Suprapubic skin (tissue), 4 donors: ENCODE measurements at regions not wholly inside any gene's neighbourhood (a gene's known extent, or its start where the extent isn't known, plus 50 kb on each side); places are given as distances from the start of the nearest gene placed in this dataset.
A peak's percentile ranks its signal among the peaks of the same experiment; 100 is the strongest.

ENCODE experiments used
- DNase-seq, 2 donors: peaks; one replicate each; pipeline ENCODE4 v3.0.0-alpha.2; 2019; ENCODE audit warnings: low spot score in 2 of 2
- H3K27ac ChIP-seq: fragments of 200-600 bp; sonication (generic); one replicate; pipeline ENCODE4 v1.5.1; 2019
- H3K27me3 ChIP-seq: fragments of 200-600 bp; sonication (generic); one replicate; pipeline ENCODE4 v1.5.1; 2019
- H3K36me3 ChIP-seq: fragments of 200-600 bp; sonication (generic); one replicate; pipeline ENCODE4 v1.5.1; 2019
- H3K4me1 ChIP-seq: fragments of 200-600 bp; sonication (generic); one replicate; pipeline ENCODE4 v1.5.1; 2019
- H3K4me3 ChIP-seq: fragments of 200-600 bp; sonication (generic); one replicate; pipeline ENCODE4 v1.5.1; 2019; ENCODE audit warnings: mild to moderate bottlenecking
- H3K9me3 ChIP-seq: fragments of 200-600 bp; sonication (generic); one replicate; pipeline ENCODE4 v1.5.1; 2019
- CTCF ChIP-seq, 2 donors: fragments of 200-600 bp in 1 of 2; fragments of 450-650 bp in 1 of 2; sonication (generic) in 1 of 2; IDR thresholded peaks; one replicate each; pipeline ENCODE4 v1.5.1; 2016 to 2019; ENCODE audit warnings: antibody characterized with exemption in 2 of 2, mild to moderate bottlenecking in 1 of 2, moderate library complexity in 1 of 2
- EP300 ChIP-seq: sonication (generic); formaldehyde crosslinking; IDR thresholded peaks from one replicate; pipeline ENCODE4 v1.6.1; 2017; ENCODE audit warnings: antibody characterized with exemption
- POLR2A ChIP-seq, 2 donors: fragments of 450-650 bp; IDR thresholded peaks; one replicate each; pipeline ENCODE4 v1.6.1; 2017; ENCODE audit warnings: antibody characterized with exemption in 2 of 2, mild to moderate bottlenecking in 2 of 2, moderate library complexity in 2 of 2
- POLR2AphosphoS5 ChIP-seq, 3 donors: sonication (generic); formaldehyde crosslinking; IDR thresholded peaks; one replicate each; pipeline ENCODE4 v1.6.1; 2017; ENCODE audit warnings: antibody characterized with exemption in 3 of 3
- WGBS: methylation state at CpG from one replicate; pipeline ENCODE4 v1.1.5; 2018; 5-methylcytosine and 5-hydroxymethylcytosine counted together

DNA sequence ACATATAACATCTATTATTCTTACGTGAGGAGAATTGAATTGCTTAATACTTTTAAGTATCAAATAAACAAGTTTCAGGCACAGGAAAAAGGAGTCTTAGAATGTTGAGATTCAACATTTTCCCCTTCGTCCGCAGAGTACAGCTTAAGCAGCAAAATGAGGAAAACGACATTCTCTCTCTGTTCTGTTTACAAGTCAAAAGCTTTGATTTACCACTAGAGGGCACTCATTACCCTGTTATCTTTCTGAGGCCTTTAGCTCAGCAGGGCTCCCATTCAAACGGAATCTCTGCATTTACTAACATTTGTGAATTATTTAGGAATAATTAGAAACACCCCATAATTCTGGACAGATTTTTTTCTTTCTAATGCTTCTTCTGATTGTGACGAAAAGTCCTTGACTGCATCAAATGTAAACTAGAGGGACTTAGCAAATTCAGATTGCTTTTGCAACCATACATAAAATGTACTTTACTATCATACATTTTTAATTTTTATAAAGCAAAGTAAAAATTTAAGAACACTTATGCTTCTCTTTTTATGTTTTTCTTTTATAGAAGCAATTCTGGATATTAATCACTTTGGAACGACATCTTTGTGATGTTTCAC lies 75.0 kb downstream of the JRKL start:
- no peak for DNase-seq
- Histone ChIP-seq H3K4me1 (peaks cover 10% of the 10 kb centered on the region), H3K27ac (no peak overlapping the region), H3K27me3 (peaks cover 7% of the 10 kb centered on the region), H3K36me3 (no peaks in the 10 kb centered on the region), H3K4me3 (no peak overlapping the region), H3K9me3 (no peaks in the 10 kb centered on the region)
- TF ChIP-seq POLR2AphosphoS5 (IDR thresholded peaks at IDR 0.05) = no peak
- no peak for TF ChIP-seq POLR2A (IDR thresholded peaks at IDR 0.05)
- TF ChIP-seq CTCF (IDR thresholded peaks at IDR 0.05) = peak; percentile 38 to 63
- no peak for TF ChIP-seq EP300
- WGBS = 12% methylated on average over 7 of the region's 7 CpGs

- Histone ChIP-seq H3K9me3 (no peaks in the 10 kb centered on the region), H3K4me3 (no peak overlapping the region), H3K27me3 (peaks cover 2% of the 10 kb centered on the region), H3K27ac (no peak overlapping the region), H3K4me1 (peaks cover 10% of the 10 kb centered on the region), H3K36me3 (no peaks in the 10 kb centered on the region)
- DNase-seq = no peak
- 35% methylated on average over 3 of the region's 3 CpGs for WGBS
- TF ChIP-seq POLR2A (IDR thresholded peaks at IDR 0.05) (no peak), EP300 (no peak)
Observed at GRCh38 chr11:96465512-96465911, 75.7 kb downstream of the JRKL start.

DNA sequence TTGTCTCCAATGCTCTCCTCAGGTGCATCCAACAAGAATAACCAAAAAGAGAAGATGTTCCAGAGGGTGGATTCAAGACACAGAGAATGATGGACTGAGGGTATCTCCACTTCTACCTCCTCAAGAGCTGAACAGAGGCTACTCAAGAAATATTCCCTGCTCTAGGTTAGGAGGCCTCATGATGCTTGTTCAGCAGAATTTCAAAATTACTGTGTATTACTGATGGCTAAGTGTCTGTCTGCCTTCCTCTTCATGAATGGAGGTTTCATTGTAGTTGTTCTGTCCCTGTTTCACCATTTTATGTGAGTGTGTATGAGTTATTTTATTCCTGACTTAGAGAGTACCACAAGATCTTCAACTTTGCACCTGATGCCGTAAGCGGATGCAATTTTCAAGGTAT lies 76.8 kb downstream of the JRKL start:
- no peak for TF ChIP-seq EP300
- TF ChIP-seq POLR2A (IDR thresholded peaks at IDR 0.05) = no peak
- TF ChIP-seq CTCF (IDR thresholded peaks at IDR 0.05) = no peak
- no peak for TF ChIP-seq POLR2AphosphoS5 (IDR thresholded peaks at IDR 0.05)
- Histone ChIP-seq H3K27ac (no peak overlapping the region), H3K4me1 (peaks cover 10% of the 10 kb centered on the region), H3K27me3 (no peaks in the 10 kb centered on the region), H3K9me3 (no peaks in the 10 kb centered on the region), H3K4me3 (no peak overlapping the region), H3K36me3 (no peaks in the 10 kb centered on the region)
- no peak for DNase-seq
- 97% methylated on average over 2 of the region's 2 CpGs for WGBS

DNA sequence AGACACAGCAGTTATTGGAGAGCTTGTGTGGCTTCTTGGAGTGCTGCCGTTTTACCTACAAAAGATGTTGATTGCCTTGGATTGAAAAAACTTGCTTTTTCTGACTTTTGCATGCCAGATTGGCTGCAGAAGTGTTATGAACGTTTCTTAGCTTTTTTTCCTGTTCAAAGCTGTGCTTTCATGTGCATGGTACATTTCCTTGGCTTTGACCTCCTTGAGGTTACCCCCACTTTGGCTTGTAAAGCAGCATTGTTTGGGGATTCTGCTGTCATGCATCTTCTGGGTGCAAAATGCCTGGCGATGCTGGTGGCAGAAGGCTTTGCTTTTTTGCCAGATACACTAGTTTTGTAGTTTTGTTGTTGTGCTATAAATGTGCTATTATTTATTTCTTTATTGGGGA lies 80.0 kb downstream of the JRKL start:
- Histone ChIP-seq H3K27ac (no peak overlapping the region), H3K9me3 (no peaks in the 10 kb centered on the region), H3K27me3 (no peaks in the 10 kb centered on the region), H3K36me3 (no peaks in the 10 kb centered on the region), H3K4me1 (no peaks in the 10 kb centered on the region), H3K4me3 (no peak overlapping the region)
- WGBS = 56% methylated on average over 3 of the region's 3 CpGs
- TF ChIP-seq POLR2A (IDR thresholded peaks at IDR 0.05) = no peak
- TF ChIP-seq EP300 = no peak
- TF ChIP-seq CTCF (IDR thresholded peaks at IDR 0.05) = no peak
- TF ChIP-seq POLR2AphosphoS5 (IDR thresholded peaks at IDR 0.05) = no peak
- DNase-seq = no peak

GRCh38 chr11:96470521-96470920 lies 80.7 kb downstream of the JRKL start:
- no peaks in the 10 kb centered on the region for H3K4me1 ChIP-seq
- no peaks in the 10 kb centered on the region for H3K9me3 ChIP-seq
- H3K4me3 ChIP-seq = no peak overlapping the region
- no peaks in the 10 kb centered on the region for H3K27me3 ChIP-seq
- H3K36me3 ChIP-seq = no peaks in the 10 kb centered on the region
- no peak for TF ChIP-seq CTCF (IDR thresholded peaks at IDR 0.05)
- no peak for TF ChIP-seq POLR2AphosphoS5 (IDR thresholded peaks at IDR 0.05)
- TF ChIP-seq POLR2A (IDR thresholded peaks at IDR 0.05) = no peak
- no peak for TF ChIP-seq EP300
- WGBS = 80% methylated on average over 1 of the region's 1 CpG
- H3K27ac ChIP-seq = no peak overlapping the region
- DNase-seq = no peak

DNA sequence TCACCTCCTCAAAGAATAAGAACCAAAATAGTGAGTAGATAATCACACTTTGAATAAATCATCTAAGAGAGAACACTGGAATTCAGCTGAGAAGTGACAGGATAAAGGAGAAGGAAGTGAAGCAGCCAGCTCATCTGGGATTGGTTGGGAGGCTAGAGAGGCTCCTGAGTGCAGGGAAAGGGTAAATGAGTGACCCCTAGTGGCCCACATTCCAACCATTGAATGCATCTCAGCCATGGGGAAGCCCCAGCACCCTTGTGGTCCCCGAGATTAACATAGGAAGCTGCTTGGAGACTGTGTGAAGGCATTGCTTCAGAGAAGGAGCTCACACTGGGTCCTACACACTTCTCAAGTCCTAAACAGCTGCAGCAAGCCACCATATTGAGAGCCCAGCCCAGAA lies 82.3 kb downstream of the JRKL start:
- Histone ChIP-seq H3K9me3 (no peaks in the 10 kb centered on the region), H3K27ac (no peak overlapping the region), H3K4me3 (no peak overlapping the region), H3K36me3 (no peaks in the 10 kb centered on the region), H3K27me3 (no peaks in the 10 kb centered on the region), H3K4me1 (no peaks in the 10 kb centered on the region)
- DNase-seq = no peak
- WGBS = 80% methylated on average over 1 of the region's 1 CpG
- TF ChIP-seq POLR2A (IDR thresholded peaks at IDR 0.05) = no peak
- TF ChIP-seq EP300 = no peak
- no peak for TF ChIP-seq CTCF (IDR thresholded peaks at IDR 0.05)
- no peak for TF ChIP-seq POLR2AphosphoS5 (IDR thresholded peaks at IDR 0.05)
